ENCODE measurements at regions not wholly inside any gene's neighbourhood (a gene's known extent, or its start where the extent isn't known, plus 50 kb on each side); places are given as distances from the start of the nearest gene placed in this dataset.
A peak's percentile ranks its signal among the peaks of the same experiment; 100 is the strongest.

DNA sequence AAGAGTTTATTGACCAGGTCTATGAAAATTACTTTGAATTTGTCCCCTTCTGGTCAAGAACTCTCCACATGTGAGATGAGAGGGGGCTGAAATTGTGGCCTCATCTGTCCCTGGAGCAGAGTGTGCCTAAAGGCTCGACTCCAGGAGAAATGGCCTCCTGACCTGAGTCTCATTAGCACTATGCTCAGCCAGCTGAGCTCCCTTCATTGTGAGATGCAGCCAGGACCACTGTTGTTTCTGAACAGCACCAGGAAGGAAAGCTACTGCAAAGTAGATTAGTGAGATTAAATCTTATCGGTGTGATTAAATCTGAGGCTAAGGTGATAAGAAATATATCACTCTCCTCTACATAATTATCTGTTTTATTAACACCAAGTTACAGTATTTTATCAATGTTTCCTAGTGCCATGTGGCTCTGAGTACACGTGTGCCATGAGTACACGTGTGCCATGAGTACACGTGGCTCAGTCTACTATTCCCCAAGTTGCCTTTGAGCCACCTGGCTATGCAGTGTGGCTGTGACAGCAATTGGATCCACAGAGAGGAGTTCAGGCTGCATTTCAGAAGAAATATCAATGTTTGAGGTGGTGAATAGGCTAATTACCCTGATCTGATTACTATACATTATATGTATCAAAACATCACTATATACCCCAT lies 126.9 kb downstream of the IPMK start:
- DNase-seq (ENCODE audit: low read depth in 2 of 2), result no peak

GRCh38 chr10:58140054-58140453 lies 127.6 kb downstream of the IPMK start:
- DNase-seq (ENCODE audit: low read depth in 2 of 2), result no peak

- no peak for DNase-seq (ENCODE audit: low read depth in 2 of 2)
Measured at GRCh38 chr10:58137813-58138212, 129.9 kb downstream of the IPMK start.

DNA sequence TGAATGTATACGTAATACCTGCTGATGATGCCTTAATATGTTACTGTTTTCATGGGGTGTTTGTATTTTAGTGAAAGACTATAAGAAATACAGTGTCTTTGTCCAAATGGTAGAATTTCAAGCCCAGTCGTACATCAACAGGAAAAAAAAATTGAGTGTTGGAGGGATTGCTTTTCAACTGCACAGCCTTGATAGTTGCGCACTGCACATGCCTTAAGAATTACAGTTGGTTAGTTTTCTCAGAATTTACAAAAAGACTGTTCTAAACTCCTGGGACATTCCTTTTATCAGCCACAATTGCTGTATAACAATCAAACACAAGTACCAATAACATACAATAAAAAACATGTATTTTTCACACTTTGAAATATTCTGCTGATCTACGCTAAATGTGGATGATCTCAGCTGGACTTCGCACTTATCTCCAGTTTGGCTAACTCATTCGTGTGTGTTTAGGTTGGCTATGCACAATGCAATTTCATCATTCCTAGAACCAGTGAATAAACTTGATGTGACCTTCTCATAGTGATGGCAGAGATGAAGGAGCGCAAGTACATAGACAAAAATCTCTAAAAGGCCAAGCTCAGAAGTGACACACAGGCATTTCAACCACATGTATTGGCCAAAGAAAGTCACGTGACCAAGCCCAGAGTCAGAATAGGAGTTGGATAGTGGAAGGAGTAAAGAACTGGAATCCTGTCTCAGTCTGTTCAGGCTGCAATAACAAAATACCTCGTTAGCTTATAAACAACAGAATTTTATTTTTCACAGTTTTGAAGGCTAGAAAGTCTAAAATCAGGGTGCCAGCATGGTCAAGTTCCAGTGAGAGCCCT lies 152.3 kb downstream of the IPMK start:
- DNase-seq (ENCODE audit: low read depth in 2 of 2), result no peak

- no peak for DNase-seq (ENCODE audit: low read depth in 2 of 2)
Measured at GRCh38 chr10:58109731-58110130, 158.0 kb downstream of the IPMK start.

- DNase-seq (ENCODE audit: low read depth in 2 of 2), result peak; percentile 72 to 77
Measured at GRCh38 chr10:58107506-58107905, 160.2 kb downstream of the IPMK start.

- DNase-seq (ENCODE audit: low read depth in 2 of 2), result no peak
Measured at GRCh38 chr10:58106211-58107035, 161.3 kb downstream of the IPMK start.

GRCh38 chr10:58104351-58104751 lies 163.3 kb downstream of the IPMK start:
- DNase-seq (ENCODE audit: low read depth in 2 of 2), result peak in 1 of 2 experiments; percentile 21

DNA sequence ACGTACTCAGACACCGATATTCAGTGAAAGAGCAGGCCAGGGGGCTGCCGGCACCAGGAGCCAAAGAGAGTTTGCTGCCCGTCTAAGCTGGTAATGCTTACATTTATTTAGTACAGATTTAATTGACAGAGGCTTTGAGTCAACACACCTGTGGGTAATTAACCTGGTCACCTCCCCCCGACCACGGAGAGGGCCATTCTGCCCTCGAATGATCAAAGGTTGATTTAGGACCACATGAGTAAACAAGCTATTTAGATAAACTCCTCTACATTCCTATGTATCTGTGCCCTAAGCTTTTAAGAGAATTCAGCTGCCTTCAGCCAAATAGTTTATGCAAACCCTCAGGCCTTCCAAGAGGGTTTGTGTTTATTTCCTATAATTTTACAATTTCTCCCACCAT lies 164.8 kb downstream of the IPMK start:
- DNase-seq (ENCODE audit: low read depth in 2 of 2), result no peak

DNA sequence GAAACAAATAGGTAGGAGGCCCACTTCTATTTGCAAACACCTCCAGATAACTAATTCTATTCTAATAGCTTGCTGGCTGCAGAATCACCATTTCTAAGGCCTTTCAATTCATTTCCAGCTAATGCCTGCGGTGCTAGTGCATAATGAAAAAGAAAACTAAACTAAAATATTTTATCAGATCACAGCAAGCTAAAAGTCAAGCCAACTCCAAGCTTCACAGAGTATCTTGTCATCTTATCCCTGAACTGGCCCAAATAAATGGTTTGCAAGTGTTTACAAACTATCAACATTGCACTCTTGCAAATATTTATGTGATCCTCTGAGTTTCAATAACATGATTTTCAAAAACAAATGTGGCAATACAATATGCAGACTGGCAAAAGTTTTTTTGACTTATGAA lies 166.0 kb downstream of the IPMK start:
- DNase-seq (ENCODE audit: low read depth in 2 of 2), result no peak

DNA sequence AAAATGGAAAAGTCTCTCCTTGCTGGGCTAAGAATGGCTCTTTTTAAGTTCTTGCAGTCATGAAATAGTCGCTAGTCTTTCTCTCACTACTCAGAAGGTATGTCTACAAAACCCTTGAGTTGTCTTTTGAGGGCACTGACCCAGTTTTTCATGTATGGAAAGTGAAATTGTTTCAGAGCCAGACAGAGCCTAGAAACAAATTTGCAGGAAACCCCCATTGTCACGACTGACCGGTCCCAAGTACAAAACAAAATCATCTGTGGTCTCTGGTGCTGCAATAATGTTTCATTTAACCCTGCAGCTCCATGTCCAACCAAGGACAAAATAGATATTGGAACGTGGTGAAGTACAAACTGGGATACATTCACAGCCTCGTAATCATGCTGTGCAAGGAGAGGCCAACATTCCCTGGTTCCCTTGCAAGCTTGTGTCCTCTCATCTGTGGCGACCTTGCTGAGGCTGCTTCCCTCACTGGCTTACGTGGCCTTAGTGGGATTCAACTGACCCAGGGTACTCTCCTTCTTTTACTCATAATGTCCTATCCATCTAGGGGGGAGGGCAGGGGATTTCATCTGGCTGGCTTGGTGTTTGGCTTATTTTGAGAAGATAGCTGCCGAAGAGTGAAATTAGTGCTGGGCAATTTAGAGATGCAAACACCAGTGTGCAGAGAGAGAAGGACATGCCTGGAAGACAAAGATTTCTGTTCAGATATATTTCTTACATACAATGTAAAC lies 172.5 kb downstream of the IPMK start:
- no peak for DNase-seq (ENCODE audit: low read depth in 2 of 2)

GRCh38 chr10:58091886-58092285 lies 175.8 kb downstream of the IPMK start:
- no peak for DNase-seq (ENCODE audit: low read depth in 2 of 2)

GRCh38 chr10:58089739-58090138 lies 178.0 kb downstream of the IPMK start:
- no peak for DNase-seq (ENCODE audit: low read depth in 2 of 2)

GRCh38 chr10:58087896-58088295 lies 179.8 kb downstream of the IPMK start:
- DNase-seq (ENCODE audit: low read depth in 2 of 2), result no peak

DNA sequence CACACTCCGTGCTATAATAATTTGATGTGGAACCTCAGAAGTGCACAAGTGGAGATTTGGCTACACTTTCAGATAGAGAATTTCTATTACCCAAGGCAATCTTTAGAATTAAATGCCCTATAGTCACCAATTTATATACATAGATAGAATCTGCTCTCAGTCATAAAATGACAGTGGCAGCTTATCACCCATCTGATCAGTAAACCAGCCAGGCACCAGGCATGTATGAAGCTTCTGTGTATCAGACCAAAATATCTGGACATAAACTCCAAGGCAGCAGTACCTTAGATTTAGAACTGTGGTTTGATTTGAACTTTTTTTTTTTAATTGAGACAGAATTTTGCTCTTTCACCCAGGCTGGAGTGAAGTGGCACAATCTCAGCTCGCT lies 180.9 kb downstream of the IPMK start:
- no peak for DNase-seq (ENCODE audit: low read depth in 2 of 2)

GRCh38 chr10:58086144-58086762 lies 181.4 kb downstream of the IPMK start:
- no peak for DNase-seq (ENCODE audit: low read depth in 2 of 2)

- no peak for DNase-seq (ENCODE audit: low read depth in 2 of 2)
Measured at GRCh38 chr10:58082248-58082647, 185.4 kb downstream of the IPMK start.

- DNase-seq (ENCODE audit: low read depth in 2 of 2), result no peak
Measured at GRCh38 chr10:58081353-58081752, 186.3 kb downstream of the IPMK start.

DNA sequence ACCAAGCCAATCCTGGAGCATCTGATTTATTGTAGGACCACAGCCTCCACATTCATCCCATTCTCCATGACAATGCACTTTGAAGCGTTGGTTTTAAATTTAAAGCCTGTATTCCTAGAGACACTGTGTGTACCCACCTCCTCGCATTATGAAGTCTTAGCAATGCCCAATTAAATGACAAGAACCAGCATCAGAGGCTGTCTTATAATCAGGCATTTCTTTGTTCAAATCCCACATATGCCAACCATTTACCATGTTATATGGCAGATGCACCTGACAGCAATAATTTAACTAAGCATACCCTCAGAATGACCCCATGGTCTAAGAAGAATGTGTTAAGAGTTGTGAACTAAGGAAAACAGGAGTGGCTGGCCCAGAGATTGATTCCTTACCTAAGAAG lies 188.2 kb downstream of the IPMK start:
- DNase-seq (ENCODE audit: low read depth in 2 of 2), result no peak

DNA sequence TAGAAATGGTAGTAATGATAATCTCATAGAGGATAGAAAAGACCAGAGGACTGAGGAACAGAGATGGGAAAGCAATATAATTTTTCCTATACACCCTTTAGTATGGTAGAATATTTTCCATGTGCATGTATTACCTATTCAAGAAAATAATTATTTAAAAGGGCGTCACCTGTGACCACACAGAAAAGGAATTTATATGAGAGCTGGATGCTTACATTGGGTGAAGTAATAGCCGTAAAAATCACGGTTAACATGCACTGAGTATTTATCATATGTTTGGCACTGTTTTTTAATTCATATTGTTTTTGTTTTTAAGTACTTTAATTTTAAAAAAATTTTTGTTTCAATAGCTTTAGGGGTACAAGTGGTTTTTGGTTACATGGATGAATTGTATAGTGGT lies 195.1 kb downstream of the IPMK start:
- DNase-seq (ENCODE audit: low read depth in 2 of 2), result no peak

GRCh38 chr10:58070956-58071355 lies 196.7 kb downstream of the IPMK start:
- no peak for DNase-seq (ENCODE audit: low read depth in 2 of 2)
